Skin epidermis (tissue), 12 donors: ENCODE measurements at regions not wholly inside any gene's neighbourhood (a gene's known extent, or its start where the extent isn't known, plus 50 kb on each side); places are given as distances from the start of the nearest gene placed in this dataset.

Experiments
- H3K27ac ChIP-seq, 21 experiments: fragments of 200-600 bp; sonication (generic) in 11 of 21; one replicate each; pipeline ENCODE4 v1.5.0; 2020; ENCODE audit warnings: mild to moderate bottlenecking in 3 of 21, inconsistent platforms in 2 of 21, moderate library complexity in 2 of 21
- H3K4me3 ChIP-seq, 7 experiments: fragments of 200-600 bp; sonication (generic) in 2 of 7; one replicate each; pipeline ENCODE4 v1.5.0; 2020; ENCODE audit warnings: inconsistent platforms in 2 of 7, mild to moderate bottlenecking in 2 of 7, moderate library complexity in 1 of 7

DNA sequence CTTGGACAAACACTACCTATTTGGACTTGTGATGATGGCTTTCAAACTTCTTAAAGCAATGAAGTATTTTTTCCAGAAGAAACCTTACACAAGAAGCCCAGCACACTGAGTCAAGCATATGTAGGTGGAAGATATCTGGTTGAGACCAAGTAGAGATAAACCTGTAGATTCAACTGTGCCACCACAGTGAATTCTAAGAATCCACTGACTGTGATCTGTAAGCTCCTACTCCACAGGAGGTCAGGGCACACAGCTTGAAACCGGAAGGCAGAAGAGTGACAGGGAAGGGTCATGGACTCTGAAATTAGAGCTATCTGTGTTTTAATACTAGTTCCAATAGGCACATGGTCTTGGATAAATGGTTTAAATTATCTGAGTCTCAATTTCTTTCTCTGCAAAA, 404.5 kb downstream of the ETS1 start:
- H3K27ac ChIP-seq, result no peak overlapping the region
- H3K4me3 ChIP-seq, result no peak overlapping the region

DNA sequence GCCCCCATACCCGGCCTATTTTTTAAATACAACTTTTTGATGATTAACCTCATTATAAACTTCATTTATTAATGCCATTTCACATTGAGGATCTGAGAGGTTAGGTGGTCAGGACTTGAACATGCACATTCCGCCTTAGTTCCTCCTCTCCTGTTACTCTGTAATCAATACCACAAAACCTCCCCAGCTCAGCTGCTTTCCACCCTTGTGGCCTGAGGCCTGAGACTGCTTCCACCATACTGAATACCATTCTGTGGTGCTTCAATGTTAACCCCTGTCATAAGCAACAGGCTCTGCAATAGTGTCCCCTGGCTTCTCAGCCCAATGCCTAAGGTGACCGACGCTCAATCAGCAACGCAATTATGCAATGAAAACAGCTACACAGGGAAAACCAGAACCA, 405.4 kb downstream of the ETS1 start:
- Histone ChIP-seq H3K27ac (no peak overlapping the region), H3K4me3 (no peak overlapping the region)

DNA sequence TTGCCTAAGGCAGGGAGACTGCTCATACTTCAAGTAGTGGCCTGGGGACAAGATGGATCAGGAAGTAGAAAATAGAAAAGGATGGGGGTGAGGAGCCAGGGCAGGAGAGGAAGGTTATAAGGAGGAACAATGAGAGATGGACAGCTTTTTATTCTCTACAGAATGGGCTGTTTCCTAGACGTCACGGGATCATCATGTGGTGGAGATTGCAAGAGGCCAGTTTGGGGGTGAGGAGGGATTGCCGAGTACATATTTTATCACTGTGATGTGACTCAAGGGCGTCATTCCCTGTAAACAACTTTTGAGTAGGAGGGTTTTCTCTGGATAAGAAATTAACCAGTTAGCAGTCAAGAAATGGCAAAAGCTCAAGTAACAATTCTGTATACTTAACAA, 406.3 kb downstream of the ETS1 start:
- H3K27ac ChIP-seq, result peak overlapping the region in 2 of 21 experiments; percentile 1 to 19
- no peak overlapping the region for H3K4me3 ChIP-seq

DNA sequence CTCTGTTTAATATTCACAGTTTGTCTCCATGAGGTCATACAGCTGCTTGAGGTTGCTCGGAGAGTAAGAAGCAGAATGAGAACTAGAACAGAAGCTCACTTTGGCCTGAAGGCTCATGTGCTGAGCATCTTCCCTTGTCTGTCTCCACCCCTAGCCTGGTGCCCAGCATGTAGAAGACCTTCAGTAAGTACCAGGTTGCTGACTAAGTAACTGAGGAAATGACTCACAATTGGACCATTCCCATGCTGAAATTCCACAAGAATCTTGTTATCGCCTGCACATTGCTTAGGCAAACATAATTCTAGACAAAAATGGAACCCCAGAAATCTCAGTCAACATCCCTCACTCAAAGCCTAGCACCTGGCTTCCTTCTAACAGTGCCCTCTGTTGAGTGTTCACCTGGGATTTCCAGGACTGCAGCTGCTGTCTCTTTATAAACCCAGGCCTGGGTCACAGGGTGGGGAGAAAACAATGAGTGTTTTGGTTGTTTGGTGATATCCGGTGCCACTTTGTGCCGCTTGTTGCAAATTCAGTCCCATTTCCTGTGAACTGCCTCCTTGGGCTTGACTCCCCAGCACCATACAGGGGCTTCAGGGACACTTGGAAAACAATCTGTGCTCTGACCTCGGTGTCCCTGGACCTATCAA, 406.8 kb downstream of the ETS1 start:
- H3K4me3 ChIP-seq, result no peak overlapping the region
- H3K27ac ChIP-seq, result peak overlapping the region in 2 of 21 experiments; percentile 1 to 19

DNA sequence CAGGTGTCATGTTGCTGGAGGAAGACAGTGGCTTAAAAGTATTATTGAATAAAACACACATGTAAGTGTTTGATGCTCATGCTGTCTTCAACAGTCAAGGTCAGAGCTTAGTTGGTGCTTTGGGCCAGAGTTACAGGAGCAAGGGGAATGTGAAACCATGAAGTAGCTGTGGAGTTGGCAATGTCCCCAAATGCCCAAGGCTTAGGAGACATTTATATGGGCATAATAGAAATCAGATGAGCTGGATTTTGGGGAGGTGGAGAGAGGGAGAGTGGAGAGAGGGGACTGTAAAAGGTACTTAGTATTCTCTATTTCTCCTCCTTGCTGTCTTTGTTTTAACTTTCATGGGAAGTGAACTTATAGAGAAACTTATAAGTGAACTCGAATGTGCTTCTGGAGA, 407.8 kb downstream of the ETS1 start:
- H3K4me3 ChIP-seq, result no peak overlapping the region
- no peak overlapping the region for H3K27ac ChIP-seq

DNA sequence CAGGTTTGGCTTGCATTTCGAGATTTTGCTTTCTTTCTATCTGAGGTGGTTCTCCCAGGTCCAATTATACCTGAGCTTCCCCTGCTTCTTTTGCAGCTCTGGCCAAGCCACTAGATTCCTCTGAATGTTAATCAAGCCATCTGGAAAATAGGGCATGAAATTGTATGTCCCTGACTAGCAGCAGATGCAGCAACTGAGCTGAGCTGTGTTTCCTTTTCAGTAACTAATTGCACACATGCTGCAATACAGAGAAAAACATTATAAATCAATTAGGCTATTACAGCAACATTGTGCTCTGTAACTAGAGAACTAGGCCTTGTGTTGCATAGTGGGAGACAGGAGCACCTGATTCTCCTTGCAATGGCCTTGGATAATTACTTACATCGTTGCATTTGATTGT, 408.3 kb downstream of the ETS1 start:
- no peak overlapping the region for H3K27ac ChIP-seq
- no peak overlapping the region for H3K4me3 ChIP-seq

DNA sequence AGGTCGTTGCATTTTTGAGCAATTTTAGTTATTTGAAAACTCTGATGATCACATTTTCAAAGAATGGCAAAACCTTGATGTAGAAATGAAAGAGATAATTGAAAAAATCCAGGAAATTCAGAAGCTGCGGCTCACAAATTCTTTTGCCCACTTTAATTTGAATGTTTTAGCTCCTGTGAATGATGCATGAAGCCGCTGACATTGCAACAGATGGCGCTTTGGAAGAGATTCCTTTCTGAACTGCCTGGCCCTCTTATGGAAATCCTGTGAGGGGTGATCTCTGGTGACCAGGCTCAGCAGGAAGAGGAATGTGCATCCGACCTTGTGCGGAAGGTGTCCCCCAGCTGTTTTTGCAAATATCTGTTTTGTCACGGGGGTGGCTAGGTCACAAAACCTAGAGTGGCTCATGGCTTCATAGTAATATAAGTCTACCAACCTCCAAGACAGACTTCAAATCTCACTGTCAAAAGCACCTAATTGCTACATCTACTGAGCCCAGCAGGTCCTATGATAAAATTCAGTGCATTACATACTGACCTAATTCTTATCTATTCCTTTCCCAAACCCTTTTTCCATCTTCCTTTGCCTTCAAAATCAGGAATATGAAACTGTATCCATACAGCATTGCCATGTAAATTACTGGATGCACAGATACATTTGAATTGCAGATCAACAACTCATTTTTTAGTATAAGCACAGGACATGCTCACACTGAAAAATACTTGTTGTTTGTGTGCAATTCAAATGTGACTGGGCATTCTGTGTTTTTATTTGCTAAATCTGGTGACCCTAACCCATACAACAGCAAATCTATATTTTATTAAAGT, 412.7 kb downstream of the ETS1 start:
- Histone ChIP-seq H3K4me3 (no peak overlapping the region), H3K27ac (no peak overlapping the region)

DNA sequence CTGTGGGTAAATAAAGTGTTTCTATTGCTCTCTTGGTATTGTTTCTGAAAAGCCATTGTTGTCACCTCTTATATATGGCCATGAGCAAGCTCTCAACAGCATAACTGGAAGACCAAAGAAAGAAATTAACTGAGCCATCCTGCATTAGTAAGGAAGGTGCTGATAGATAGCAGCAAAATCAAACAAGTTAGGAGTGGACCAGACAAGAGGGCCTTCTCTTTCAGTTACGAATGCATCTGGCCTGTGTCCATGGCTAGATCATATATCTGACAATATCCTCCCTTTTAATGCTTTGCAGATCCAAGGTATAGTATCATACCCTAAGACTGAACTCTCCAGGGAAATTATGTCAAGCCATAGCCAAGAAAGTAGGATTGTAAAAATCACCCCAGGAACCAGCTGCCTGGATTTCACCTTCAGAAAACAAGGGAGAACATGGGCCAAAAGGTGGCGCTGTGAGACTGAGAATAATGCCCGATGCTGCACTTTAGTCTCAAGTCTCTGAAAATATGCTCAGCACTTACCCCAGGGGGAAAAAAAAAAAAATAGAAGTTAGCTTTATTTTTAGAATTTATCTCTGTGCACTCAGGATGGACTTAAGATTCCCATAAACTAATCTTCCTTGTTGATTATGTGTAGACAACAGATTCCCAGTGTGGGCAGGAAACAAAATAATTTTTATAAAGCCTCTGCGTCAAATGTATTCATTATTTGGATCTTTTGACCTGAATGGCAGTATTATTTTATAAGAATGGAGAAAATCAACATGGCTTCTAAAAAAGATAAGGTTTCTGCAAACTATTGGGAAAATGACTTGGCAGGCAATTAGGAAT, 415.1 kb downstream of the ETS1 start:
- Histone ChIP-seq H3K4me3 (no peak overlapping the region), H3K27ac (no peak overlapping the region)

DNA sequence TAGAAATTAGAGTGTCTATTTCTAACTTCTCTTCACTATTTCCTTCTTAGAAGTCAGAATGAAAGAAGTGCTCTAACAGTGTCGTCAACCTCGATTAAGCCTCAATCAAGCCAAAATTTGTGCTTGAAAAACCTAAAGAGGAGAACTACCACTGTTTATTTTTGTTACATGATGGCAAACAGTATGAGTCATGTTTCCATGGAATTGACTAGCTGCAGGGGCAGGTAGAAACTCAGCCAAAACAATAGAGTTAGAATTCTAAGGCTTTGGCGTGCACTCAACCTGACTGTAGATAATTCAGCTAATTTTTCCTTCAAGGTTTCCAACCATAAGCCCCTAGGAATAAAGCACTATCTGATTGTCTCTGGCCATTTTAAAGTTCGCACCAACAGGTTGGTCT, 415.9 kb downstream of the ETS1 start:
- H3K4me3 ChIP-seq, result no peak overlapping the region
- no peak overlapping the region for H3K27ac ChIP-seq

DNA sequence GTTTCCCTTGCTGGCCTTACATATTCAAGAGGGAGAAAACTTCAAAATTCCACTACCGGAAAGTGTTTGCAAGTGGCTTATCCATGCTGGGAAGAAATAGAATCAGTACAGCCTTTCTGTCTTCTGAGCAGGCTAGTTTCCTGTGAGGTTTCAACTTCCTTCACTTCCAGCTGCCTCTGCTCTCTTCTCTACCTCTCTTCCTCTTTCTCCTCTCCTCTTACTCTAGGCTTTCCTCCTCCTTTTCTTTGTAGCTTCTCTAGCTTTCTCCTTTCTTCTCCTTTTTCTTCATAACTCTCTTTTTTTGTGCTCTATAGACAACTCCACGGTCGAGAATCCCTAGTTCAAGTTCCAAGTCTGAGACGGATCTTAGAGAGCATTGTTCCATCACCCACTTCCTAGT, 421.8 kb downstream of the ETS1 start:
- H3K27ac ChIP-seq, result no peak overlapping the region
- no peak overlapping the region for H3K4me3 ChIP-seq

DNA sequence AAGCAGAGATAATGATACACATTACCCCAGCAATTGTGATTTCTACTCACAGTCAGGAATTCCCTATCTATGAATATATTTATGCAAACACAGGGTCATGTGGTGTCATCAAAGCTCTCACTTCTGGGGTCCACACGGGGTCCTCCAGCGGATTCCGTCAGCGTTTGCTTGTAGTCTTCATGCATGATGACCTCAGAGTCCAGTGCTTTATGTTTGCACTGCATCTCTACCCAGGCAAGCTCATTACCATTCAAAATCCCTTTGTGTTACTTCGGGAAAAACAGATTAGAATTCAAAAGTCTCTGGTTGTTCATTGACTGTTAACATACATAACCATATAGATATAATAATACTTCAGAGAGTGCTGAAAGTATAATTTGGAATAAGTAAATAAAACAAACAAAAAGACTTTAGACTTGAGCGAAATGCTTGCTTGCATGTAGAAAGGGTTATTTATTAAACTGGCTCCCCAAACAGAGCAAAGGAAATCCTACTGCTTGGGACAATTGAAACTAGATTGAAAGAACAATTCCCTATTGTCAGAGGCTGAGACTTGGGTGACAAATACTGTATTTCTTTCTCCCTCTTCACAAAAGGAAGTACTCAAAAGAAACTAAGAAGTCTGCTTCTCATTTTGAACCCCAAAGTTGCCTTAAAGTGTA, 423.1 kb downstream of the ETS1 start:
- H3K4me3 ChIP-seq, result no peak overlapping the region
- H3K27ac ChIP-seq, result no peak overlapping the region

DNA sequence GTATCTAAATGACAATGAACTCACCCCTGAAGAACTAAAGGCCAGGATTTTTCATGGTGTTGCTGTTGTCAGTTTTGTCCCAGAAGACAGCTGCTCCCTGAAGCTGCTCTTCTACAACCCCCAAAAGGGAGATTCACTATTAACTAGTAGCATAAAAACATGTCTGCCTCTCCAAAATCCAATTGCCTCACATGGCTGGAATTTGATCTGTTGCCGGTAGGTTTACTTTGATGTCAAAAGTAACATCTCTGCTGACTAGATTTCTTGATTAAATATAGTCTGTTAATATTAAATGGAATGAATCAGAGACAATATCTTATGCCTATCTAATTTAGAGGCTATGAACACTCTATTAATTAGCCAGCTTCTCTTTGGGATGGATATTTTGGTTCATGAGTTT, 425.4 kb downstream of the ETS1 start:
- Histone ChIP-seq H3K27ac (no peak overlapping the region), H3K4me3 (no peak overlapping the region)

DNA sequence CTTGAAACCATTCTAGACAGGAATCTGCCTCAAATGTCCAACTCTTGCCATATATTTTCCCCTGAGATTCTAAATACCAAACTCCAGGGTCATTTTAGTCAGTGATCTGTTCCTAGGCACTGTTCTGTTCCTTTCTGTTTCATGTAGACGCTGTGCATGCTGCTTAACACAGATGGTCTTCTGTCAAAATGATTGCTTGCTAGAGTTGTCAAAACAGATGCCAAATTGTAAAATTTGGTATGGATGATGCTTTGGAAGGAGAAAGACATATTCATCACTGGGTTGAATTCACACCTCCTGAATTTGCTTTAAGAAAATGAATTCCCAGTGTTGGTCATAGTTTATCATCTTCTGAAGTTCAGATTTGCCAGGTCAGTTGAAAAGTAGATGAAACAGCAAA, 425.9 kb downstream of the ETS1 start:
- H3K27ac ChIP-seq, result no peak overlapping the region
- no peak overlapping the region for H3K4me3 ChIP-seq

DNA sequence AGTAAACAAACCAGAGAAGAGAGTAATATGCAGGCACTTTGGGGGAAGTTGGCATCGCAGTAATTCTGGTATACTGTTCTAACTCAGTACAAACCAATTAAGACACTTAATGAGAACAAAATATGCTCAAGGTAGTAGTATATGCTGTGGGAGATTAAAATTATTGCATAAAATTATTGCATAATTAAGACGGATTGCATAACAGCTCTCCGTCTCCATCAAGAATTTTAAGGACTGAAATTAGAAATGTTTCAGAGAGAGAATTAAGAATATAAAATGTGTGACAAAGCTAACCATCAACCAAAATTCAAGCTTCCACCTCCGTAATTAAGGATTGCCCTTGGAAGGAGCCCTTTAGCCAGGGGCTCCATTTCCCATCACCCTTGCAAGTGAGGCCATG, 428.5 kb downstream of the ETS1 start:
- Histone ChIP-seq H3K27ac (no peak overlapping the region), H3K4me3 (no peak overlapping the region)

DNA sequence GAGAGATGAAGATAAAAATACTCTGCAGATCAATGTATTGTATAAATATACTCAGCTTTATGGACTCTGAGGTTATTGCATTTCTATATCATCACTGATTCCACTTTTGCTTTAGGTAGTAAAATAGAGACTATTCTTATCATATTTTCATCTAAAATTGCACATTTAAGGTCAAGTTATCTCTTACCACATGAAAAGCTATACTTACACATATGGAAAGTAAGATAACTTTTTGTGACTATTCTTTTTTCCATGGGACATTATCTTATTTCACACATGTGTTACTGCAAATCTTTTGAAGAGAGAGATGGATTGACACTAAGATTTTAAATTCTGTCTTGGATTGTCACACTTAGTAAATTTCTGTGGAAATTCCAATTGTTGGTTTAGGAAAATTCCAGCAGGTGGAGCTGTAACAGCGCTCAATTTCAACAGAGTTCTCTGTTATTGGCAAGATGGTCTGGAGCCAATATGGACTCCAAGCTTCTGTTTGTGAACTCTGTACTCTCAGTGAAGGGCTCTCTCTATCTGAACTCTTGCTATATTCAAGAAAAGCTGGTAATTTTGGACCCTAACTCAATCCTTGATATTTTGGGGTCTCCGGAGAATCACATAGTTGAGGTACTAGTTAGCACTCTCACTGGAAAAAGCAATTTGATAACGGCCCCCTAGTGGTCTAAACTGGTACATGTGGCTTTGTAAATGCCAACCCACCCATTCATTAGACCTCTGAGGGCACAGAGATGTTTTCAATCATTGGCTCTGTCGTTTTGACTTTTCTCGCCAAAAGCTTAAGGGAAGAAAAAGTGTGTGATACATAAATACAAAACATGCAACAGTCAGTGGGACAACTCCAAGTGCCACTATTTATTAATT, 429.7 kb downstream of the ETS1 start:
- Histone ChIP-seq H3K27ac (no peak overlapping the region), H3K4me3 (no peak overlapping the region)

DNA sequence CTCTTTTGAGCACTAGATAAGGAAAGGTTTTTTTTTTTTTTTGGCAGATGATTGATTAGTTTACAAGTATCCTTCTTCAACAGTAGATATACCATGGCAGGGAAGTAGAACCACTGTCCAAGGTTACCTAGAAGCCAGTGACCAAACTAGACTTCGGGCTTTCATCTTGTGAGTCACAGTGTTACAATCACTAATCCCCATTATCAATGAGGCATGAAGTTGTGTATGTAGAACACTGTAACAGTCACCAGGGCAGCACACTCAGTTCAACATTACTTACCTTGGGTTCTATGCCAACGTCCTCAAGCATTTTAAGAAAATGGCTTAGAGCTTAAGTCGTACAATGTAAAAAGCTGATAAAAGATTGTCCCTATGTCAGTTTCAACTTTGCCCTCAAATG, 430.9 kb downstream of the ETS1 start:
- H3K4me3 ChIP-seq, result no peak overlapping the region
- no peak overlapping the region for H3K27ac ChIP-seq

DNA sequence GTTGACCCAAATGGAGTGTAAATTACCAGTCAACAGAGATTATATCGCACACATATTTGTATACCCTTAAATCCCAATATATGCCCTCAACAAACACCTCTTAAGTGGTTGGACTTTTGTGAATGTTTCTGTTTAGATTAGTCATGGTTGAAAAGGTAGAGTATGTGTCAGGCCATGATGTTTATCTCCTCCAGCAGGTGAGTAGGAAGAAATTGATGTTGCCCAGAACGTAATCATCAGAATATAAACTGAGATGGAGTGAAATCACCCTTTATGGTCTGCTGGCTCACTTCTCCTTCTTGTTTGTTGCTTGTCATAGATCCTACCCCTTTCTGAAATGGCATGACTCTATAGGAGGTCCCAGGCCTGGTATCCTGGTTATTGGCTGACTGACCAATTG, 431.8 kb downstream of the ETS1 start:
- no peak overlapping the region for H3K27ac ChIP-seq
- no peak overlapping the region for H3K4me3 ChIP-seq

DNA sequence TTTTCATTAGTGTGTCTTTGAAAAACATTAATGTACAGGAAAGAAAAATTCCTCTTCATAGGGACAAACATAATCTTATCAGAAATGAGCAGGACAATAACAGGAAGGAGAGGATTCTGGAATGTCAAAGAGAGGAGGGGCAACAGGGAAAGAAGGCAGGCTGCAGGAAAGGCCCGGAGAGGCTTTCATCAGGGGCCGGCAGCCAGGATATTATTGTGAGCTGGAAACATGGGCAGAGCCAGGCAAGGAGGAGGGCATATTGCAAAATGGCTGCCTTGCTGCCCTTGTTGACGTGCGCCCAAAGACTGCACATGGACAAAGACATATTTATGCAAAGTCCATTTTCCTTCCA, 433.7 kb downstream of the ETS1 start:
- H3K4me3 ChIP-seq, result no peak overlapping the region
- peak overlapping the region in 1 of 21 experiments; percentile 28 for H3K27ac ChIP-seq
